ENCODE measurements at regions not wholly inside any gene's neighbourhood (a gene's known extent, or its start where the extent isn't known, plus 50 kb on each side); places are given as distances from the start of the nearest gene placed in this dataset.
"Not testable (repeated sequence)": the region's sequence is repeated elsewhere in the genome, so short reads cannot be mapped to it uniquely, and the experiment has no call there.

DNA sequence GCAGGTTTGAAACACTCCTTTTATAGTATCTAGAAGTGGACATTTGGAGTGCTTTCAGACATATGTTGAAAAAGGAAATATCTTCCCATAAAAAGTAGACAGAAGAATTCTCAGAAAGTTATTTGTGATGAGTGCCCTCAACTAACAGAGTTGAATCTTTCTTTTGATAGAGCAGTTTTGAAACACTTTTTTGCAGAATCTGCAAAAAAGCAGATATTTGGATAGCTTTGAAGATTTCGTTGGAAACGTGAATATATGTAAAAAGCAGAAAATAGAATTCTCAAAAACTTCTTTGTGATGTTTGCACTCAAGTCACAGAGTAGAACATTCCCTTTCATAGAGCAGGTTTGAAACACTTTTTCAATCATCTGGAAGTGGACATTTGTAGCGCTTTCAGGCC is 676.4 kb upstream of the ZNF337 start:
- not testable (repeated sequence) for DNase-seq (ENCODE audit: low spot score)

DNA sequence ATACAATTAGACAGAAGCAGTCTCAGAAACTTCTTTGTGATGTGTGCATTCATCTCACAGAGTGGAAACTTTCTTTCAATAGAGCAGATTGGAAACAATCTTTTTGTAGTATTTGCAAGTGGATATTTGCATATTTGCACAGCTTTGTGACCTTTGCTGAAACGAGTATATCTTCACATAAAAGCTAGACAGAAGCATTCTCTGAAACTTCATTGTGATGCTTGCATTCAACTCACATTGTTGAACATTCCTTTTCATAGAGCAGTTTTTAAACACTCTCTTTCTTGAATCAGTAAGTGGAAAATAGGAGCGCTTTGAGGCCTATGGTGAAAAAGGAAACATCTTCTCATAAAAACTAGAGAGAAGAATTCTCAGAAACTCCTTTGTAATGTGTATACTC is 657.9 kb upstream of the ZNF337 start:
- DNase-seq (ENCODE audit: low spot score) = no peak

DNA sequence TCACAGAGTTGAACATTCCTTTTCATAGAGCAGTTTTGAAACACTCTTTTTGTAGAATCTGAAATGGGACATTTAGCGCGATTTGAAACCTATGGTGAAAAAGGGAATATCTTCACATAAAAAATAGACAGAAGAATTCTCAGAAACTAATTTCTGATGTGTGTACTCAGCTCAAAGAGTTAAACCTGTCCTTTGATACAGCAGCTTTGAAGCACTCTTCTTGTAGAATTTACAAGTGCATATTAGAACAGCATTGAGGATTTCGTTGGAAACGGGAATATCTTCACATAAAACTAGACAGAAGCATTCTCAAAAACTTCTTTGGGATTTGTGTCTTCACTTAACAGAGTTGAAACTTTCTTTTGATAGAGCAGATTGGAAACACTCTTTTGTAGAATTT is 650.7 kb upstream of the ZNF337 start:
- DNase-seq (ENCODE audit: low spot score) = no peak

DNA sequence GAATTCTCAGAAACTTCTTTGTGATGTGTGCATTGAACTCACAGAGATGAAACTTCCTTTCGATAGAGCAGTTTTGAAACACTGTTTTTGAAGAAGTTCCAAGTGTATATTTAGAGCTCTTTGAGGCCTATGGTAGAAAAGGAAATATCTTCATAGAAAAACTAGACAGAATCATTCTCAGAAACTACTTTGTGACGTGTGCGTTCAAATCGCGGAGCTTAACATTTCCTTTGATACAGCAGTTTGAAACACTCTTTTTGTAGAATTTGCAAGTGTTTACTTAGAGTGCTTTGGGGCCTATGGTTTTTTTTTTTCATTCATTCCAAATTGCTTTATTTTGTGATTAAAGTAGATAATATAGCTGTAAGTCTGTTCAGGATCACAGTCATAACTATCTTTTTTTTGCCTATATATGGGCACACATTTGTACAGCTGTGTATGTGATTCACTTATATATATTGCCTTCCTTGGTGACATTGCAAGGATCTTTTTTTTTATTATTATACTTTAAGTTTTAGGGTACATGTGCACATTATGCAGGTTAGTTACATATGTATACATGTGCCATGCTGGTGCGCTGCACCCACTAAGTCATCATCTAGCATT is 643.9 kb upstream of the ZNF337 start:
- DNase-seq (ENCODE audit: low spot score) = not testable (repeated sequence)

DNA sequence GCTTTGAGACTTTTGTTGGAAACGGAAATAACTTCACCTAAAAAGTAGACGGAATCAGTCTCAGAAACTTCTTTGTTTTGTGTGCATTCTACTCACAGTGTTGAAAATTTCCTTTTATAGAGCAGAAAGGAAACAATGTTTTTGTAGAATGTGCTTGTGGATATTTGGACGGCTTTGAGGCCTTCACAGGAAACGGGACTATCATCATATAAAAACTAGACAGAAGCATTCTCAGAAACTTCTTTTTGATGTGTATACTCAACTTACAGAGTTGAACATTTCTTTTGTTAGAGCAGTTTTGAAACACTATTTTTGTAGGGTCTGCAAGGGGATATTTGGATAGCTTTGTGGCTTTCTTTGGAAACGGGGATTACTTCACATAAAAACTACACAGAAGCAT is 627.5 kb upstream of the ZNF337 start:
- DNase-seq (ENCODE audit: low spot score) = no peak

DNA sequence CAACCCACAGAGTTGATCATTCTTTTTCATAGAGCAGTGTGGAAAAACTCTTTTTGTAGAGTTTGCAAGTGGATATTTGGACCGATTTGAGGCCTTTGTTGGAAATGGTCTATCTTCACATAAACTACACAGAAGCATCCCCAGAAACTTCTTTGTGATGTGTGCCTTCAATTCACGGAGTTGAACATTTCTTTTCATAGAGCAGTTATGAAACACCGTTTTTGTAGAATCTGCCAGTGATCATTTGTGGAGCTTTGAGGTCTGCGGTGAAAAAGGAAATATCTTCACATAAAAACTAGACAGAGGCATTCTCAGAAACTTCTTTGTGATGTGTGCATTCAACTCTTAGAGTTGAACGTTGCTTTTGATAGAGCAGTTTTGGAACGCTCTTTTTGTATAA is 618.4 kb upstream of the ZNF337 start:
- no peak for DNase-seq (ENCODE audit: low spot score)

DNA sequence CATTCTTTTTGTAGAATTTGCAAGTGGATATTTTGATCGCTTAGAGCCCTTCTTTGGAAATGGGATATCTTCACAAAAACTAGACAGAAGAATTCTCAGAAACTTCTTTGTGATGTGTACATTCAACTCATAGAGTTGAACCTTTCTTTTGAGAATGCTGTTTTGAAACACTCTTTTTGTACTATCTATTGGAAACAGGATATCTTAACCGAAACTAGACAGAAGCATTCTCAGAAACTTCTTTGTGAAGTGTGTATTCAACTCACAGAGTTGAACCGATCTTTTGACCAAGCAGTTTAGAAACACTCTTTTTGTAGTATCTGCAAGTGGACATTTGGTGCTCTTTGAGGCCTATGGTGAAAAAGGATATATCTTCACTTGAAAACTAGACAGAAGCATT is 613.1 kb upstream of the ZNF337 start:
- DNase-seq (ENCODE audit: low spot score) = not testable (repeated sequence)

DNA sequence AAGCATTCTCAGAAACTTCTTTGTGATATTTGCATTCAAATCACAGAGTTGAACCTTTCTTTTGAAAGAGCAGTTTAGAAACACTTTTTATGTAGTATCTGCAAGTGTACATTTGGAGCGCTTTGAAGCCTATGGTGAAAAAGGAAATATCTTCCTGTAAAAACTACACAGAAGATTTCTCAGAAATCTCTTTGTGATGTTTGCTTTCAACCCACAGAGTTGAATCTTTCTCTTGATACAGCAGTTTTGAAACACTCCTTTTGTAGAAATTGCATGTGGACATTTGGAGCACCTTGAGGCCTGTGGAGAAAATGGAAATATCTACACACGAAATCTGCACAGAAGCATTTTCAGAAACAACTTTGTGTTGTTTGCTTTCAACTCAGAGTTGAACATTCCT is 612.3 kb upstream of the ZNF337 start:
- DNase-seq (ENCODE audit: low spot score) = no peak

DNA sequence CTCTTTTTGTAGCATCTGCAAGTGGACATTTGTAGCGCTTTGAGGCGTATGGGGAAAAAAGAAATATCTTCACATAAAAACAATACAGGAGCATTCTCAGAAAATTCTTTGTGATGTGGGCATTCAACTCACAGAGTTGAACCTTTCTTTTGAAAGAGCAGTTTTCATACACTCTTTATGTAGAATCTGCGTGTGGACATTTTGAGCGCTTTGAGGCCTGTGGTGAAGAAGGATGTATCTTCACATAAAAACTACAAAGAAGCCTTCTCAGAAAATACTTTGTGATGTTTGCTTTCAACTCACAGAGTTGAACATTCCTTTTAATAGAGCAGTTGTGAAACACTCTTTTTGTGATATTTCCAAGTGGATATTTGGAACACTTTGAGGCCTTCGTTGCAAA is 598.4 kb upstream of the ZNF337 start:
- DNase-seq (ENCODE audit: low spot score) = no peak

DNA sequence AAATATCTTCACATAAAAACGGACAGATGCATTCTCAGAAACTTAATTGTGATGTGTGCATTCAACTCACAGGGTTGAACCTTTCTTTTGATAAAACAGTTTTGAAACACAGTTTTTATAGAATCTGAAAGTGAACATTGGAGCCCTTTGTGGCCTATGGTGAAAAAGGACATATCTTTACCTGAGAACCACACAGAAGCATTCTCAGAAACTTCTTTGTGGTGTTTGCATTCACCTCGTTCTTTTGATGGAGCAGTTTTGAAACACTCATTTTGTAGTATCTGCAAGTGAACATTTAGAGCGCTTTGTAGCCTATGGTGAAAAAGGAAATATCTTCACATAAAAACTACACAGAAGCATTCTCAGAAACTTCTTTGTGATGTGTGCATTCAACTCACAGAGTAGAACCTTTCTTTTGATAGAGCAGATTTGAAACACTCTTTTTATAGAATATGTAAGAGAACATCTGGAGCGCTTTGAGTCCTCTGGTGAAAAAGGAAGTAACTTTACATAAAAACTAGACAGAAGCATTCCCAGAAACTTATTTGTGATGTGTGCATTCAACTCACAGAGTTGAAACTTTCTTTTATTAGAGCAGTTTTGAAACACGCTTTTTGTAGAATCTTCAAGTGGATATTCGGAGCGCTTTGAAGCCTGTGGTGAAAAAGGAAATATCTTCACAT is 591.9 kb upstream of the ZNF337 start:
- not testable (repeated sequence) for DNase-seq (ENCODE audit: low spot score)

DNA sequence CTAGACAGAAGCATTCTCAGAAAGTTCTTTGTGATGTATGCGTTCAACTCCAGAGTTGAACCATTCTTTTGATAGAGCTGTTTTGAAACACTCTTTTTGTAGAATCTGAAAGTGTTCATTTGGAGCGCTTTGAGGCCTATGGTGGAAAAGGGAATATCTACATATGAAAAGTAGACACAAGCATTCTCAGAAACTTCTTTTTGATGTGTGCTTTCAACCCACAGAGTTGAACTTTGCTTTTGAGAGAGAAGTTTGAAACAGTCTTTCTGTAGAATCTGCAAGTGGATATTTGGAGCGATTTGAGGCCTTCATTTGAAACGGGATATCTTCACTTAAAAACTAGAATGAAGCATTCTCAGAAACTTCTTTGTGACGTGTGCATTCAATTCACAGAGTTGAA is 582.6 kb upstream of the ZNF337 start:
- DNase-seq (ENCODE audit: low spot score) = no peak

DNA sequence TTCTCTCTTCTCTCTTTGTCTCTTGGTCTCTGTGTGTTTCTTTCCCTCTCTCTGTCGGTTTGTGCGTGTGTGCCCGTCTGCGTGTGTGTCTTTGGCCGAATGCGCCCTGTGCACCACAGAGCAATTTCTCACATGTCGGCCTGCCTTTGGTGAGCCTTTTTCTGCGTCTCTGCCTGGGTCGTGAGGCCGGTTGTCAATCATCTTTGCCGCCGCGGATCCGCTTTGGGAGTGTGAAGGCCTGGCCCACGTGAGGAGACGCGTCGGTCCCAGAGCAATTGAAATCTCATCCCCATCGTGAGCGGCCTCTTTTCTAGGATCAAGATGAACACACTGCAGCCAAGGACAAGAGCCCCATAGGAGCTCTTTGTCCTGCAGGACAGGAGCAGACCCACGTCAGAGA is 580.7 kb upstream of the ZNF337 start:
- DNase-seq (ENCODE audit: low spot score) = no peak

DNA sequence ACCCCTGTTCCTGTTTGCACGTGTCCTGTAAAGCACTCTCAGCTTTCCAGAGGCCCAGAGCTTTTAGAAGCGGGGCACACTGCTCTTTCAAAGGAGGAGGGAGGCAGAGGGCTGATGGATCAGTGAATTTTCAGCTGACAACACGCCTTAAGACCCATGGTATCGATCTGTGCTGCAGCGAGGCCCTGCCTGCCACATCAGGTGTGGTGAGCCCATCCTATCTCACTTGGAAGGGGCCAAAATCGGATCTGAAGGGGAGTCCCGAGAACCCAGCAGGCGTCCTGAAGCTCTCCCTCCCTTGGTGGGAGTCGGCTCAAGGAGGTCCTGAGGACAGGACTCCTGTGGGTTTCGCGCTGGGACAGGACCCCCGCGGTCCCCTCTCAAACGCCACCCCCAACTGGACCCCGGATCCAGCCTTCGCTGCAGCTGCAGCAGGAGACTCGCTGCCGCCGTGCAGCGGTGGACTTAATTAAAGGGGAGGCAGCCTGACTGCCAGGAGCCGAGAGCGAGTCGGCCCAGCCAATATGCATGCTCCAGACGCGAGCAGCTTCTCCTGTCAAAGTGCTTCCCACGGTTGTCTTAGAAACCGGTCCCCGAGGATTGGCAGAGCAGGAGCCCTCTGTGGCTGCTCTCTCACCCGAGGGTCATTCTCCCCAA is 580.0 kb upstream of the ZNF337 start:
- peak; percentile 24 for DNase-seq (ENCODE audit: low spot score)

DNA sequence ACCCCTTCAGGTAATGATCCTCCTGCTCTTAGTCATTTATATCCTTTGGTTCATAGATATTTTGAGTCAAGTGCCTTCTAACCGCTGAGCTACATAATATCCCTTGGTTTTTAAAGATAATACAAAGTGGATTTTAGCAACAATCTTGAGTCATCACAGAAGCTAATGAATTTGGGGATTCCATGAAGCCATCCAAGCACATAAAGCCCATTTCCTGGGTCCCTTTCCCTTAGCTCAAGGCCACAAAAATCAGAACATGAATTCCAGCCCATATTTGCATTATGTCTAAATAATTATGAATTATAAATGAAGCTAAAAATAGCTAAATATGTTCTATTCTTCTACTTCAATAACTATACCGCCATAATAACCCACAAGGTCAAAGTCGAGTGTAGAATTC is 572.1 kb upstream of the ZNF337 start:
- DNase-seq (ENCODE audit: low spot score) = not testable (repeated sequence)

DNA sequence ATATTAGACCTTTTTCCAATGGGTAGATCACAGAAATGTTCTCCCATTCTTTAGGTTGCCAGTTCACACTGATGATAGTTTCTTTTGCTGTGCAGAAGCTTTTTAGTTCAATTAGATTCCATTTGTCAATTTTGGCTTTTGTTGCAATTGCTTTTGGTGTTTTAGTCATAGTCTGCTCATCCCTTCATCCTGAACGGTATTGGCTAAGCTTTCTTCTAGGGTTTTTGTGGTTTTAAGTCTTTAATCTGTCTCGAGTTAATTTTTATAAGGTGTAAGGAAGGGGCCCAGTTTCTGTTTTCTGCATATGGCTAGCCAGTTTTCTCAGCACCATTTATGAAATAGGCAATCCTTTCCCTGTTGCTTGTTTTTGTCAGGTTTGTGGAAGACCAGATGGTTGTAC is 564.3 kb upstream of the ZNF337 start:
- DNase-seq (ENCODE audit: low spot score) = not testable (repeated sequence)

DNA sequence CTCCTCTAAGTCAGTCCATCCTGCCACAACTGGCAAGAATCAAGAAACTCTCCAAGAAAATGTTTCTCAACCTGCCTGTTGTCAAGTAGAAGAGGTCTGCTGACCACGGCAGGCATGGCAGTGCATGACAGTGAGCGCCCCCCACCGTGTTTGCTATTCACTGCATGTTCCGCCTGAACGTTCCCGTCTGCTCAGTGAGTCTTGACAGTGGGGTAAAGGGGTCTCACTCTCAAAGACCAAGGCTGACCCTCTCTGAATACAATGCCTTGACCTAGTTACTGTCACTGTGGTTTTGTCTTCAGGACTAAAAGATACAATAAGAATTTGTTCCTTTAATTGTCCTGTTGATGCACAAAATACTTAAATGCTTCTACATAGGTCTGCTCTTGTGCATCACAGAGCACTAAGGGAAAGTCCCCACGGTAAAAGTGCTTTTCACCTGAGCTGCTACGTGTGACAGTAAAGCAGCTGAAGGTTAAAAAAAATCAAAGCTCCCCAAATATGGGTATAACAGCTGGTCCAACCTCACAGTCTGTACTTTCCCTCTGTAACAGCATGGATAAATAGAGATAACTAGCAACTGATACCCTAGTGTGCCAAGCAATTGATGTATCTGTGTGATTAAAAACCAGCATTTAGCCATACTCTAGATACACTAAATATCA is 555.8 kb upstream of the ZNF337 start:
- not testable (repeated sequence) for DNase-seq (ENCODE audit: low spot score)

DNA sequence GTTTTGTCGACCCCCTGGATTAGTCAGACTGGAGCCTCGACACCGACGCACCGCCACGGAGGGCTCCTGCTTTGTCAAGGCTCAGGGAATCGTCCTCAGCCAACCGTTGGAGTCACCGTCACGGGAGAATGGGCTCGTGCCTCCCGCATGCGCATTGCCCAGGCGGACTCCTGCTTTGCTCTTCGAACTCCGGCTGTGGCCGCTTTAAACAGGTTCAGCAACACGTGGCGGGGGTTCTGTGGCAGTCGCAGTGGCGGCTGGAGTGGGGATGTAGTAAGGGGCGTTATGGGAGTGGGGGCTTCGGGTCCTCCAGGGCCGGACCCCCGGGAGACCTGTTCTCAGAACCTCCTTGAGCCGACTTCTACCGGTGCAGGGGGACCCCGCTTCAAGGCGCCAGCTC is 554.7 kb upstream of the ZNF337 start:
- DNase-seq (ENCODE audit: low spot score) = not testable (repeated sequence)

DNA sequence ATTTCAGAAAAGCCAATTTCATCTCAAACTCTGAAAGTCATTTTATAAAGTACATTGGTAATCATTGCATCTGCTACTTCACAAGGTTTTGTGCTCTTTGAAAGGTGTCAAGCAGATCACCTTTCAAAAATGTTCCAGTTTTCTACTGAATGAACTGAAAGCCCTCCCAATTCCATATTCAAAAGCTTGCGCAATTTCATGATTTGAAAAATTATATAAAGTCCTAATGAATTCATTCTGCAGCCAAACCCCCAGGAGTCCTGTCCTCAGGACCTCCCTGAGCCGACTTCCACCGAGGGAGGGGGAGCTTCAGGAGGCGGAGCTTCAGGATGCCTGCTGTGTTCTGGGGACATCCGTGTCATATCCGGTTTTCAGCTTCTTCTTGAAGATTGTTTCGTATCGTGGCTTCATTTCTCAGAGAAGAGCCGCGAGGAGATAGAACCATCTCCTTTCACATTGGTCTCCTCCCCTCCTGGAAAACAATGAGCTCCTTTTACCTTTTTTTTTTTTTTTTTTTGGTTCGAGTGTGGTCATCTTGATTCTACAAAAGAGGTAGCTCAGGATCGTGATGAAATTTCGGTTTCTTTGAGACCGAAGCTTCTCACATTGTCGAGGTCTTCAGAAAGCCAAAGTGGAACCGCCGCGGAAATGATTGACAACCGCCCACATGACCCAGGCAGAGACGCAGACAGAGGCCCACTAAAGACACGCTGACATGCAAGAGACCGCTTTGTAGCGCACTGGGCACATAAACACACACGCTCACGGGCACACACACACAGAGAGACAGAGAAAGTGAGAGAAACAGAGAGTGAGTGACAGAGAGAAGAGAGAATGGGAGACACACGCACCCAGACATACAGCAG is 553.8 kb upstream of the ZNF337 start:
- not testable (repeated sequence) for DNase-seq (ENCODE audit: low spot score)

DNA sequence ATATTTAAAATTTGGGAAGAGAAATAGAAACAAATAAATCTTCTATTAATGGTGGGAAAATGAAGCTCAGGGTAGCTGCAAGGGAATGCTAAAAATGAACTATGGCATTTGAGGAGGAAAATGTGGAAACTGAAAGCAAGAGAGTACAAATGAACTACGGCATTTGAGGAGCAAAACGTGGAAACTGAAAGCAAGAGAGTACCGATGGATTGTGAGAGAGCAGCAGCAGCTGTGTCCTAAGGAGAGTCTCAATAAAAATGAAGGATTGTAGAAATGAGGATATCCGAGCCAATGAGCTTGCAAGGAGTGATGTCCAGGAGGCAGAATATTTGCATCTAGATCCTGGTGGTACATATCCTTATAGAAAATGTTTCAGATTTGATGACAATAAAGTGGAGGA is 547.1 kb upstream of the ZNF337 start:
- no peak for DNase-seq (ENCODE audit: low spot score)

DNA sequence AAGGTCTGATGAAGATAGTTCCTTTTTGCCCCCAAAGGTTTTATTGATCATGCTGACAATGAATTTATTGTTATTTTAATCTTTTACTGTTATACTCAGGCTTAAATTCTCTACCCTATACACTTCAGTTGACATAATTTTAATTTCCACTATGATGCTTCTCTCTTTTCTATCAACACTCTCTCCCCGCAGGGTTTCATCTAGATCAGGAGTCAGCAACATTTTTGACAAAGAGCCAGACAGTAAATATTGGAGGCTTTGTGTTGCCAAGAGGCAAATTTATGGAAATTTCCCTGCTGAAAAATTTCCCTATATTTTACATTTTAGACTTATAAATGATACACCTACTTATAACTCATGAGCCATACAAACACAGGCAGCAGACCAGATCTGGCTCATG is 524.0 kb upstream of the ZNF337 start:
- not testable (repeated sequence) for DNase-seq (ENCODE audit: low spot score)

DNA sequence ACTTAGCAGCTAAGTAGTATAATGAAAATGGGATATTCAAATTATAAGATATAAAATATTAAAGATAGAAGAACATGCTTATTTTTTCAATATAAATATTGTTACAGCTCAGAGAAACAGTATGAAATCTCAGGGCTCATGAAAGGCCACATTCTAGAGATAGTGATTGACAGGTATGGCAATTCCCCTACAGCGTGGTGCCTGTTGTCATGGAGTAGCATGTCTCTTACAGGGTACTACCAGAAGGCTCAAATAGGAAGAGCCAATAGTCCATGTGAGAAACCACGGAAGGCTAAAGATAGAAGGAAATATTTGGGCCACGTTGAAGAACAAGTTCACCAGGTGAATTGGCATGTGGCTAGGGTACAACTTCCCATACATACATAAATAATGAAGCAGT is 522.9 kb upstream of the ZNF337 start:
- not testable (repeated sequence) for DNase-seq (ENCODE audit: low spot score)

DNA sequence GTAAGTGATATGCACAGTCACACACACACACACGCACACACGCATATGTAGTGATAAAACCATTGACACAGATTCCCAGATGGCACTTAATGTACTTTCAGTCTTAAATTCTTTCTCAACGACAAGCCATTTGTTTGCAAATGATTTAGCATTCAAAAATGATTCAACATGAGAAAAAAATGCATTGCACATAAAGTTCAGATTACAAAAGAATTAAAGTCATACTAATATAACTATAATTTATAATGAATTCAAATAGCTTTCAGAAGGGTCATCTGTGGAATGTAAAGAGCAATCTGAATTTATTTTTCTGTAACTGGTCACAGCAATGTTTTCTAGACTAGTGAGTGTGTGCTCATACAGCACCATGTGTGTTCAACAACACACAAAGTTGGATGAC is 521.6 kb upstream of the ZNF337 start:
- peak; percentile 6 for DNase-seq (ENCODE audit: low spot score)
